ENCODE measurements at regions not wholly inside any gene's neighbourhood (a gene's known extent, or its start where the extent isn't known, plus 50 kb on each side); places are given as distances from the start of the nearest gene placed in this dataset.
A peak's percentile ranks its signal among the peaks of the same experiment; 100 is the strongest.

DNA sequence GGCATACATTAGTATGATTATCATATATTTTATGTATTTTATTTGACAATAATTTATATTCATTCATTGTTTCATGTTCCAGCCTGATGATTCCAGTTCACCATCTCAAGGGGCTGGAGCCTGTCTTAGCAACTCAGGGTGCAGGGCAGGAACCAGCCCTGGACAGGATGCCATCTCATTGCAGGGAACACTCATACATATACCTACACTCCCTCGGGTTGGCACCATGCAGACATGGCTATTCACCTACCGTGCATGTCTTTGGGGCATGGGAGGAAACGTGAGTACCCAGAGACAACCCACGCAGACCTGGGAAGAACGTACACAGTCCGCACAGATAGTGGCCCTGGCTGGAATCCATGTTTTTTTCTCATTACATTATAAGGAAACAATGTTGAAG is 151.0 kb upstream of the ZNF536 start:
- Mint-ChIP-seq H3K4me3 (ENCODE audit: unreplicated experiment) (no peak overlapping the region), H3K9me3 (ENCODE audit: unreplicated experiment) (no peaks in the 10 kb centered on the region), H3K4me1 (ENCODE audit: low read depth, unreplicated experiment) (no peaks in the 10 kb centered on the region), H3K27me3 (ENCODE audit: insufficient read depth, unreplicated experiment) (peaks cover 31% of the 10 kb centered on the region), H3K36me3 (ENCODE audit: insufficient read depth, unreplicated experiment) (no peaks in the 10 kb centered on the region), H3K27ac (ENCODE audit: unreplicated experiment) (no peak overlapping the region)
- ChIA-PET POLR2A (no interaction called here), CTCF (no interaction called here)
- intact Hi-C loops (cut with micrococcal nuclease; ENCODE audit: unreplicated experiment), result no loop called here
- TF ChIP-seq, protein P1, sequence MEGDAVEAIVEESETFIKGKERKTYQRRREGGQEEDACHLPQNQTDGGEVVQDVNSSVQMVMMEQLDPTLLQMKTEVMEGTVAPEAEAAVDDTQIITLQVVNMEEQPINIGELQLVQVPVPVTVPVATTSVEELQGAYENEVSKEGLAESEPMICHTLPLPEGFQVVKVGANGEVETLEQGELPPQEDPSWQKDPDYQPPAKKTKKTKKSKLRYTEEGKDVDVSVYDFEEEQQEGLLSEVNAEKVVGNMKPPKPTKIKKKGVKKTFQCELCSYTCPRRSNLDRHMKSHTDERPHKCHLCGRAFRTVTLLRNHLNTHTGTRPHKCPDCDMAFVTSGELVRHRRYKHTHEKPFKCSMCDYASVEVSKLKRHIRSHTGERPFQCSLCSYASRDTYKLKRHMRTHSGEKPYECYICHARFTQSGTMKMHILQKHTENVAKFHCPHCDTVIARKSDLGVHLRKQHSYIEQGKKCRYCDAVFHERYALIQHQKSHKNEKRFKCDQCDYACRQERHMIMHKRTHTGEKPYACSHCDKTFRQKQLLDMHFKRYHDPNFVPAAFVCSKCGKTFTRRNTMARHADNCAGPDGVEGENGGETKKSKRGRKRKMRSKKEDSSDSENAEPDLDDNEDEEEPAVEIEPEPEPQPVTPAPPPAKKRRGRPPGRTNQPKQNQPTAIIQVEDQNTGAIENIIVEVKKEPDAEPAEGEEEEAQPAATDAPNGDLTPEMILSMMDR (IDR thresholded peaks at IDR 0.05; ENCODE audit: insufficient read depth in 1 of 2, low read depth in 1 of 2, low read length in 1 of 2, severe bottlenecking in 1 of 2, unreplicated experiment in 1 of 2), result no peak
- Histone ChIP-seq H3K9me3 (no peaks in the 10 kb centered on the region), H3K27me3 (replicated peaks; ENCODE audit: control insufficient read depth, insufficient read depth, low read length) (no peaks in the 10 kb centered on the region), H3K4me3 (ENCODE audit: low read depth, low read length) (no peak overlapping the region), H3K4me1 (no peaks in the 10 kb centered on the region), H3K36me3 (ENCODE audit: control insufficient read depth, insufficient read depth, low read length) (no peaks in the 10 kb centered on the region)
- no peak for DNase-seq
- BruUV-seq (replicated peaks), result no TSS peak

DNA sequence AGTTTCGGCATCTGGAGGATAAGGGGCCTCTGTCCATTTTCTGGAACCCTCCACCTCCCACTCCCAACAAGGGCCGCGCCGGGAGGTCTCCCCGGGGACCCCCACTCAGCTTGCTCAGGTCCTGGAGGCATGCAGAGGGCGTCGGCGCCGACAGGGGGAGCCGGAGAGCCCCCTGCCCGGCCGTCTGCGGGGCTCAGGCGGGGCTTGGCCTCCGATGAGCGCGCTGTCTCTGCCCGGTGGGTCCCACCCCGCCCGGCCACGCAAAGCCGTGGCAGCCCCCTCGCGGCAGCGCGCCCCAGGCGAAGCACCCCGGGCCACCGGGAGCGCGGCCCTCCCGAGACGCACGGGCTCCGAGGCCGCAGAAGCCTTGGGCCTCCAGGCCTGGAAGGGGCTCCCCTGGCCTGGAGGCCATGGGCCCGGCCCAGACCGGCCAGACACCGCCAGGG is 149.7 kb upstream of the ZNF536 start:
- Mint-ChIP-seq H3K27ac (ENCODE audit: unreplicated experiment) (no peak overlapping the region), H3K4me3 (ENCODE audit: unreplicated experiment) (no peak overlapping the region), H3K36me3 (ENCODE audit: insufficient read depth, unreplicated experiment) (no peaks in the 10 kb centered on the region), H3K9me3 (ENCODE audit: unreplicated experiment) (no peaks in the 10 kb centered on the region), H3K4me1 (ENCODE audit: low read depth, unreplicated experiment) (peaks cover 11% of the 10 kb centered on the region), H3K27me3 (ENCODE audit: insufficient read depth, unreplicated experiment) (peaks cover 31% of the 10 kb centered on the region)
- H3K4me3 ChIP-seq (ENCODE audit: low read depth, low read length), result no peak overlapping the region
- no peaks in the 10 kb centered on the region for H3K27me3 ChIP-seq (replicated peaks; ENCODE audit: control insufficient read depth, insufficient read depth, low read length)
- no peaks in the 10 kb centered on the region for H3K36me3 ChIP-seq (ENCODE audit: control insufficient read depth, insufficient read depth, low read length)
- DNase-seq, result peak in 1 of 2 experiments; percentile 29
- no TSS peak for BruUV-seq (replicated peaks)
- H3K4me1 ChIP-seq, result no peaks in the 10 kb centered on the region
- intact Hi-C loops (cut with micrococcal nuclease; ENCODE audit: unreplicated experiment), result no loop called here
- CTCF ChIA-PET, result interaction anchor here (0.6 kb wide), 1 partner anchor 194 kb away, joined by 4 read pairs; no protein-coding TSS in a partner anchor
- TF ChIP-seq, protein P1 (IDR thresholded peaks at IDR 0.05; ENCODE audit: insufficient read depth in 1 of 2, low read depth in 1 of 2, low read length in 1 of 2, severe bottlenecking in 1 of 2, unreplicated experiment in 1 of 2), result peak; percentile 37 to 65
- H3K9me3 ChIP-seq, result no peaks in the 10 kb centered on the region
- POLR2A ChIA-PET, result no interaction called here

- ChIA-PET CTCF (interaction anchor here (0.5 kb wide), 1 partner anchor 268 kb away, joined by 3 read pairs; no protein-coding TSS in a partner anchor), POLR2A (interaction anchor here (0.6 kb wide), 1 partner anchor 21 kb away, joined by 15 read pairs; no protein-coding TSS in a partner anchor)
- no peaks in the 10 kb centered on the region for H3K36me3 ChIP-seq (ENCODE audit: control insufficient read depth, insufficient read depth, low read length)
- H3K4me3 ChIP-seq (ENCODE audit: low read depth, low read length), result no peak overlapping the region
- Mint-ChIP-seq H3K9me3 (ENCODE audit: unreplicated experiment) (no peaks in the 10 kb centered on the region), H3K4me3 (ENCODE audit: unreplicated experiment) (no peak overlapping the region), H3K27me3 (ENCODE audit: insufficient read depth, unreplicated experiment) (peaks cover 32% of the 10 kb centered on the region), H3K4me1 (ENCODE audit: low read depth, unreplicated experiment) (peaks cover 11% of the 10 kb centered on the region), H3K27ac (ENCODE audit: unreplicated experiment) (no peak overlapping the region), H3K36me3 (ENCODE audit: insufficient read depth, unreplicated experiment) (no peaks in the 10 kb centered on the region)
- H3K4me1 ChIP-seq, result peaks cover 5% of the 10 kb centered on the region; the same call in 1 of the 2 replicates
- H3K9me3 ChIP-seq, result no peaks in the 10 kb centered on the region
- TF ChIP-seq, protein P1 (IDR thresholded peaks at IDR 0.05; ENCODE audit: insufficient read depth in 1 of 2, low read depth in 1 of 2, low read length in 1 of 2, severe bottlenecking in 1 of 2, unreplicated experiment in 1 of 2), result no peak
- no peak for DNase-seq
- intact Hi-C loops (cut with micrococcal nuclease; ENCODE audit: unreplicated experiment), result no loop called here
- H3K27me3 ChIP-seq (replicated peaks; ENCODE audit: control insufficient read depth, insufficient read depth, low read length), result no peaks in the 10 kb centered on the region
- no TSS peak for BruUV-seq (replicated peaks)
These were observed 149.0 kb upstream of the ZNF536 start for GRCh38 chr19:30222992-30223865.
